Smooth muscle cell (in vitro differentiated cells): ENCODE measurements at regions not wholly inside any gene's neighbourhood (a gene's known extent, or its start where the extent isn't known, plus 50 kb on each side); places are given as distances from the start of the nearest gene placed in this dataset.

ENCODE experiments used
- DNase-seq: peaks from one replicate; lab custom pipeline; 2025; ENCODE audit not compliant: unreplicated experiment; lab: John Stamatoyannopoulos, UW
- H2AFZ ChIP-seq: fragments of 200-600 bp; sonication (generic); 2 replicates; pipeline ENCODE4 v1.6.0; 2016; ENCODE audit warnings: antibody characterized with exemption, low read depth, mild to moderate bottlenecking
- H3F3A ChIP-seq: fragments of 200-600 bp; sonication (generic); 2 replicates; pipeline ENCODE4 v1.6.0; 2017; ENCODE audit warnings: antibody characterized with exemption, low read depth
- H3K27ac ChIP-seq: fragments of 200-600 bp; sonication (generic); 2 replicates; pipeline ENCODE4 v1.5.1; 2016; ENCODE audit warnings: low read depth, mild to moderate bottlenecking
- H3K27me3 ChIP-seq: fragments of 200-600 bp; sonication (generic); 2 replicates; pipeline ENCODE4 v1.6.1; 2016; ENCODE audit warnings: low read depth, mild to moderate bottlenecking
- H3K36me3 ChIP-seq: fragments of 200-600 bp; sonication (generic); 2 replicates; pipeline ENCODE4 v1.5.1; 2016; ENCODE audit warnings: low read depth
- H3K4me1 ChIP-seq: fragments of 200-600 bp; sonication (generic); 2 replicates; pipeline ENCODE4 v1.5.1; 2016; ENCODE audit warnings: low read depth
- H3K4me2 ChIP-seq: fragments of 200-600 bp; sonication (generic); 2 replicates; pipeline ENCODE4 v1.6.0; 2016; ENCODE audit warnings: mild to moderate bottlenecking
- H3K4me3 ChIP-seq: fragments of 200-600 bp; sonication (generic); 2 replicates; pipeline ENCODE4 v1.5.1; 2016; ENCODE audit warnings: mild to moderate bottlenecking
- H3K79me2 ChIP-seq: fragments of 200-600 bp; sonication (generic); 2 replicates; pipeline ENCODE4 v1.6.0; 2016; ENCODE audit warnings: low read depth, mild to moderate bottlenecking
- H3K9ac ChIP-seq: fragments of 200-600 bp; sonication (generic); 2 replicates; pipeline ENCODE4 v1.6.0; 2016; ENCODE audit warnings: low read depth
- H3K9me3 ChIP-seq: fragments of 200-600 bp; sonication (generic); replicated peaks from 2 replicates; pipeline ENCODE4 v1.5.1; 2016; ENCODE audit warnings: low read depth
- H4K20me1 ChIP-seq: fragments of 200-600 bp; sonication (generic); 2 replicates; pipeline ENCODE4 v1.6.0; 2016; ENCODE audit warnings: low read depth
- CTCF ChIP-seq: fragments of 200-600 bp; sonication (generic); IDR thresholded peaks from 2 replicates; pipeline ENCODE4 v1.5.1; 2017; ENCODE audit warnings: borderline replicate concordance, mild to moderate bottlenecking, antibody characterized with exemption; ENCODE audit not compliant: insufficient read depth, poor library complexity, severe bottlenecking
- WGBS: methylation state at CpG from one replicate; pipeline ENCODE4 v1.1.7; 2016; ENCODE audit warnings: low lambda C conversion rate; 5-methylcytosine and 5-hydroxymethylcytosine counted together

DNA sequence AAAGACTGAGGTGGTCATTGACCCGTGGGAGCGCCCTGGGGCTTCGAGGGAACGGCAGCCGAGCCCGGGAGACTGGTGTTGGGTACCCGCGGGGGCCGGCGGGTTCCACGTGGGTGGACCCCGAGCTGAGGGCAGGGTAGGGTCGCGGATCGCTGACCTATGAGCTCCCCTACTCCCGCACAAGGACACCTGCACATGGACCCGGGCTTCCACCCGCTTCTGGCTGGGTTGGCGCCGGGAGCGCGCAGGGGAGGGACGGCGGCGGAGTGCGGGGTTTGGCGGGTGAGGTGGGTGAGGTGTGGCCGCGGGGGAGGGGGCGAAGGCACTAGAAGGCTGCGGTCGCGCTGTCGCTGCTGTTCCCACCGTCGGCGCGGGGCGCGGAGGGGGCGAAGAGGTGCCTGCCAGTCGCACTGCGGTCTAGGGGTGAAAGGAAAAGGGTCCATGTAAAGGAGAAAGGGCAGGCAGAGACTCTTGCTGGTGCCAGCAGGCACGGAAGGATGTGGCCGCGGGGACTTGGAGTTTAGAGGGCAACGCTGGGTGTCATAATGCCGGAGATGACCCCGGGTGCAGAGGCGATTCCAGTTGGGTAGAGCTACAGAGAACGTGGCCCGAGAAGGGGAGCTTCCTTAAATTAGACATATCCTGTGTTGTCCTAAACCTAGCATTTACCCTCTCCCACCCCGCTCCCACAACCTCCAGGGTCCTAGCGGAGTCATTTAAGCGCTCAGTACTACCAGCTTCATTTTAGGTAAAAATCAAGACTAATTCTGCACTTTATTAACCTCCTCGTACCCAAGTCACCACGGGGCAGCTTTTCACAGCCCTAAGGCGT lies 245.9 kb upstream of the TOPAZ1 start:
- H4K20me1 ChIP-seq: no peaks in the 10 kb centered on the region
- peaks cover 86% of the 10 kb centered on the region for H3K27me3 ChIP-seq
- no peaks in the 10 kb centered on the region for H3F3A ChIP-seq
- 3% methylated on average over 39 of the region's 58 CpGs for WGBS
- H3K79me2 ChIP-seq: no peaks in the 10 kb centered on the region
- H3K9me3 ChIP-seq: peaks cover 5% of the 10 kb centered on the region
- H3K9ac ChIP-seq: no peak overlapping the region
- H3K36me3 ChIP-seq: no peaks in the 10 kb centered on the region
- TF ChIP-seq CTCF: no peak
- peaks cover 36% of the 10 kb centered on the region for H3K4me1 ChIP-seq
- DNase-seq: no peak
- peak overlapping the region; percentile 54 for H3K4me3 ChIP-seq
- no peak overlapping the region for H2AFZ ChIP-seq
- H3K4me2 ChIP-seq: peak overlapping the region; percentile 86
- no peak overlapping the region for H3K27ac ChIP-seq

DNA sequence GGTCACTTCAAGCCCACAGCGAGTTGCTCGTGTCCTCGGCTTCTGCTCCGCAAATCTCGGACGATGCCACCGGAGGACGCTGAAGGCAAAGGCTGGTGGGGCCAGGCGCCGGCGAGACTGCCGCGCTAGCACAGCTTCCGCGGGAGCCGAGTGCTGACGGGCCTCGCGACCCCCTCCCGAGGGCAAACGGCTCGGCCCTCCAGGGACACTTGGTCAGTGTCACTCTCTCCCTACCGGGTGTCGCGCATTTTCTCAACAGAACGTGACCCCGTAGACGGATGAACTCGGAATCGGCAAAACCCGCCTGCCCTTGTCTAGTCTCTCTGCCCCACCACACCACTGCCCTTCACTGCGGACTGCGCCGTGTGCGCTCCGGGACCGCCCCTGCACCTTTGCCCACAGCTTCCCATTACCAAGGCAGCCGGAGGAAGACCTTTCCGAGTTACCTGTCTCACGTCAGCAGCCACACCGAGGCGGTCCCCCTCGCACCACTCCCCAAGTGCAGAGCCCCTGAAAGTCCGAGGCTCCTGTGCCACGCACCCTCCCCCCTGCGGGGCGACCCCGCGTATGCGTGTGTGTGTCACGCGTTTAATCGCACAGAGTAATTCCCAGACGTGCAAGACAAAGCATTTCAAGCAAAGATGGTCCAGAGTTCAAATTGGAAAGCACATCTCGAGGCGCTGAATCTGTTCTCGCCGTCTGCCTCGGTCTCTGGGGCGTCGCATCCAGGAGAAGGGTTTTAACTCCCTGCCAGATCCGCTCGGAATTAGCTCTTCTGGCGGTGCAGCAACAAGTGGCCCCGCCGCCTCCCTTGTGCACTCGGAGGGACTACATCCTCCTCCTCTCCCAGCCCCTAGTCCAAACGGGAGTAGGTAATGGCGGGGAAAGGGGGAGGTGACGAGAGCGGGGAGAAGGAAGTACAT lies 245.0 kb upstream of the TOPAZ1 start:
- 1% methylated on average over 69 of the region's 71 CpGs for WGBS
- no peak overlapping the region for H2AFZ ChIP-seq
- no peaks in the 10 kb centered on the region for H3K9me3 ChIP-seq
- no peaks in the 10 kb centered on the region for H3F3A ChIP-seq
- H3K27ac ChIP-seq: no peak overlapping the region
- no peak for DNase-seq
- H4K20me1 ChIP-seq: no peaks in the 10 kb centered on the region
- peak overlapping the region; percentile 54 for H3K4me3 ChIP-seq
- H3K36me3 ChIP-seq: no peaks in the 10 kb centered on the region
- peak overlapping the region; percentile 86 for H3K4me2 ChIP-seq
- H3K79me2 ChIP-seq: no peaks in the 10 kb centered on the region
- peaks cover 36% of the 10 kb centered on the region for H3K4me1 ChIP-seq
- peaks cover 95% of the 10 kb centered on the region for H3K27me3 ChIP-seq
- no peak for TF ChIP-seq CTCF
- no peak overlapping the region for H3K9ac ChIP-seq

DNA sequence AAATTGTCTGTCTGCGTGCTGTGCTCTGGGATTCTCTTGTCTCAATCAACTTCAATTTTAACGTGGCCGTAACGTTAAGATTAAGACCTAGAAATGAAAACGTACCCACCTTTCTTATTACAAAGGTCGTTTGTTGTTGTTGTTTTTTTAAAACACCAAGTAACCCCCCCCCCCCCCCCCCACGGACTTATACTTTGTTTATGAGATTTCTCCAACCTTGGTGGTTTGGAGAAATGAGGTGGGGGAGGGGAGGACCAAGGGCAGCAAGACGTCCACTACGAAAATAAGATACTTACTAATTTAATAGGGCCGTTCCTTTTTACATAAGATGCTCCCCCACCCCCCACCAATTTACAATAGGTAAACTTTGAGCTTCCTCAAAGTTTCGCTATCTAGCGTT lies 244.4 kb upstream of the TOPAZ1 start:
- TF ChIP-seq CTCF: no peak
- H3K27ac ChIP-seq: no peak overlapping the region
- no peaks in the 10 kb centered on the region for H3K79me2 ChIP-seq
- H3K4me1 ChIP-seq: peaks cover 36% of the 10 kb centered on the region
- no peaks in the 10 kb centered on the region for H3K9me3 ChIP-seq
- H3K27me3 ChIP-seq: peaks cover 98% of the 10 kb centered on the region
- no peak for DNase-seq
- no peak overlapping the region for H3K9ac ChIP-seq
- no peaks in the 10 kb centered on the region for H3F3A ChIP-seq
- H3K36me3 ChIP-seq: no peaks in the 10 kb centered on the region
- WGBS: 3% methylated on average over 12 of the region's 12 CpGs
- H3K4me2 ChIP-seq: peak overlapping the region; percentile 86
- peak overlapping the region; percentile 54 for H3K4me3 ChIP-seq
- no peak overlapping the region for H2AFZ ChIP-seq
- H4K20me1 ChIP-seq: no peaks in the 10 kb centered on the region
